GM21447 (cell line): ENCODE measurements at regions not wholly inside any gene's neighbourhood (a gene's known extent, or its start where the extent isn't known, plus 50 kb on each side); places are given as distances from the start of the nearest gene placed in this dataset.

Experiments used
- ATAC-seq: cut with Tn5 transposase; IDR thresholded peaks from one replicate; pipeline ENCODE4 v1.9.1; 2021; ENCODE audit not compliant: unreplicated experiment

GRCh38 chr3:83513051-83513450 lies 1445.7 kb upstream of the CADM2 start:
- no peak for ATAC-seq

DNA sequence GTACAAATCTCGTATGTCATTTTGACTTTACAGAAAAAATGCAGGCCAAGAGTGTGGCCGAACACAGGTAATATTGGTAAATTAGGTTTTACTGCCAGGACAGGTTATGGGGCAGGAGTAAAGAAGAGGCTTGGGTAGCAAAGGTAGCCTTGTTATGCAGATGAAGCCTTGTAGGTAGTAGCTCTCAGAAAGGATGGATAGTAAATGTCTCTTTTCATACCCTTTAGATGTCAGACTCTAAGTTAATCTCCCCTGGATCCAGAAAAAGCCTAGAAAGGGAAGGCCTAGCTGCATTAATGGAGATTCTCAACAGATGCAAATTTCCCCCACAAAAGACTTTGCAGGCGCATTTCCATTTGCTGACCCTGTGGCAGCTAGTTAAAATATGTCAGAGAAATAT lies 1445.1 kb upstream of the CADM2 start:
- ATAC-seq = no peak

- no peak for ATAC-seq
Measured at GRCh38 chr3:83514130-83514914, 1444.5 kb upstream of the CADM2 start.

- no peak for ATAC-seq
Measured at GRCh38 chr3:83515123-83515522, 1443.7 kb upstream of the CADM2 start.

- ATAC-seq = peak; percentile 57
Measured at GRCh38 chr3:83523470-83524073, 1435.2 kb upstream of the CADM2 start.

- ATAC-seq = no peak
Measured at GRCh38 chr3:83524901-83525300, 1433.9 kb upstream of the CADM2 start.

DNA sequence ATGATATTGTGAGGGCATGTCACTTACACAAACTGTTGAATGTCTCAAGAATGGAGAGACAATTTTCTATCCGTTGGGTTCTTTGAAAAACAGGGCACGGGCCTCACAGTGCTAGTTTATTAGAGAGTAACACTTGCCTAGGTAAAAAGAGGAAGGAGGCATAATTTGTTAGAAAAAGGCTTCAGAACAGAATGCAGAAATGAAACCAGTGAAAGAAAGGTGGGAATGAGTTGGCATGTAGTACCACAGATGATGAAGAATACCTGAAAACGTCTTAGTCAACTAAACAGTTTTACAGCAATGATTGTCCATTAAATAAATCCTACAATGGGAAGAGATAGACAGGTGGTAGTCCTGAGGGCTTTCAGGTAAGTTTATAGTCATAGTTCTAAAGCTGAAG lies 1399.7 kb upstream of the CADM2 start:
- ATAC-seq = no peak

- no peak for ATAC-seq
Measured at GRCh38 chr3:83567935-83568334, 1390.9 kb upstream of the CADM2 start.

GRCh38 chr3:83581546-83581945 lies 1377.2 kb upstream of the CADM2 start:
- no peak for ATAC-seq

DNA sequence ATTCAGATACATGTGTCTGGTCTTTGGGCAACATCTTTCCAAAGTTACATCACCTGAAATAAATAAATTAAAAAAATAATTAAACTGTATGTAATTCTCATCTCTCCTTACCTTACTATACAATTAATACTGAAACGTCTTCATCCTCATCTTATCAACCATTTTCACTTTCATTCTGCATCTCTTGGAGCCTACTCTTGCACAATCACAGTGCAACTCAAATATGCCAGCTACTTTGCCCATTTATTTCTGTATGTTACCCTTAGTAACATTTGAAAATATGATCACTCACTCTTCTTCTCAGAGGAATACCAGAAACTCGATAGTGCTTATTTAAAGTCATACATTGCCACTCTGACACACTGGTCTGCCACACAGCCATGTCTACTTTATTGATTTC lies 1357.1 kb upstream of the CADM2 start:
- no peak for ATAC-seq

DNA sequence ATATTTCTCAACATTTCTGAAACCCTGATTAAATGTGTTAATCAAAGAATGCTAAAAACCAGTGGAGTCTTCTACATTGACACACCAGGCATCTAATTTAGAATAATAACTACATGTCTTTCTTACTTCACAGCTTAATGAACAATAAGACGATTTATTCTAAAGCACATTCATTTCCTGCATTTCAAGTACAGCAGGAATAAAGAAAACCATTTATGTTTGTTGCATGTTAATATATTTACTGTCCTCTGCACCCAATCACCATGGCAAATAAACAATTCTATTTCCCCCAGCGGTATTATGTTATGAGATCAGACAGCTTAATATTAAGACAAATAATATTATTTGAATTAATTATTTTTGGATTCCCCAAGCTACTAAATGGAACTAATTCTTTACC lies 1336.3 kb upstream of the CADM2 start:
- no peak for ATAC-seq

DNA sequence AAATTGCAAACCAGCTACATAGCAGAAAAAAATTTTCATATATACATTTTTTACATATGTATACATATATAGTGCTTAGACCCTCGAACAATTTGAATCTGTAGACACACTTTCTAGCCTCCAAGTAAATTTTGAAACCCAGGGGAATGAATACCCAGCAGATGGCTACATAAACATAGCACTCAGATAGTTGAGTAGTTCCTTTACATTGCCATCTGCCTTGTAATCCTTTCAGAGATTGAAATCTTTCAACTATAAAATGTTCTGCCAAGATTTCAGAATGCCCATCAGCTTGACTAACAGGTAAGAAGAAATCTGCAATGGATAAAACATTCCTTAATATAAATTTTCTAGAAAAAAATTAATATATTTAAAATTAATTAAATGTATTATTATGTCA lies 1333.5 kb upstream of the CADM2 start:
- ATAC-seq = no peak

DNA sequence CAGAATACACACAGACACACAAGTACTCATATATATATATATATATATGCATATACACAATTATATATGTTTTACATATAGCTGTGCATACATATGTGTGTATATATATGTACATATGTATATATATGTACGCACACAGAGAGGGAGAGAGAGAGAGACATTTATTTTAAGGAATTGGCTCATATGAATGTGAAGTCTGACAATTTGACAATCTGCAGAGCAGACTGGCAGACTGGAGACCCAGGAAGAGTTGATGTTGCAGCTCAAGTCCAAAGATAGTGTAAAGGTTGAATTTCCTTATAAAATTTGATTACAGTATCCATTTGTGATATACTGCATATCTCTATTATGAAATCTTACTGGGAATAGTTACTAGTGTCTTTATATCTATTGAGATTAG lies 1330.3 kb upstream of the CADM2 start:
- no peak for ATAC-seq

GRCh38 chr3:83632526-83632925 lies 1326.3 kb upstream of the CADM2 start:
- no peak for ATAC-seq

GRCh38 chr3:83633758-83634157 lies 1325.0 kb upstream of the CADM2 start:
- ATAC-seq = no peak

DNA sequence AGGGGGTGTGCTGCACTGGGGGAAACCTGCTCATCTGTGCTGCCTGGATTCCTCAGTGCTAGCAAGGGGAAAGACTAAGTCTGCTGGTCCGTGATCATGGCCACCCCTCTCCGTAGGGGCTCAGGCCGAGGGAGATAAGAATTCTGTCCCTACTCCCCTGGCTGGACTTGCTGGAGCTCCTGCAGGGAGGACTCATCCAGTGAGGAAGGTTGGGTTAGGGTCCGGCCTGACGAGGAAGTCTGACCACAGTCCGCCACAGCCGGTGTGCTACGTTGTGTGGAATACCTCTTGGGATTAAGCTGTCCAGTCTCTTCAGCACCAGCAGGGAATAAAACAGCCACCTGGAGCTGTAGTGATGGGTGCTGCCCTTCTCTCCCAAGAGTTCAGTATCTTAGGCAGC lies 1309.1 kb upstream of the CADM2 start:
- ATAC-seq = no peak

DNA sequence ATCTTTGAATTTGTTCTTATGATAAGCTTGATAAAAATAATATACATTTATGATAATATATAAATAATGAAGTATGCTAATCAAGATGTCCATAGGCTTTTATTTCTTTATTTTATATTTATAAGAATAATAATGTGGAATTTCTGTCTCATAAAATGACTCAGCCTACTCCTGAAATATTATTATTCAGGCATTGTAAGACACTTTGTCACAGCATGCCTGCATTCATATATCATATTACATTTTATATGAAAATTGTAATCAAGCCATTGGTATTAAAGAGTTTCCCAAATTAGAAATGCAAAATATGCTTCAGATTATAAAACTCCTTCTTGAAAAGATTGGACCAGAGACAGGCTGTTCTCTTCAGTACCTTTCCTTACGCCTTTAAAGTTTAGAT lies 1303.7 kb upstream of the CADM2 start:
- no peak for ATAC-seq

DNA sequence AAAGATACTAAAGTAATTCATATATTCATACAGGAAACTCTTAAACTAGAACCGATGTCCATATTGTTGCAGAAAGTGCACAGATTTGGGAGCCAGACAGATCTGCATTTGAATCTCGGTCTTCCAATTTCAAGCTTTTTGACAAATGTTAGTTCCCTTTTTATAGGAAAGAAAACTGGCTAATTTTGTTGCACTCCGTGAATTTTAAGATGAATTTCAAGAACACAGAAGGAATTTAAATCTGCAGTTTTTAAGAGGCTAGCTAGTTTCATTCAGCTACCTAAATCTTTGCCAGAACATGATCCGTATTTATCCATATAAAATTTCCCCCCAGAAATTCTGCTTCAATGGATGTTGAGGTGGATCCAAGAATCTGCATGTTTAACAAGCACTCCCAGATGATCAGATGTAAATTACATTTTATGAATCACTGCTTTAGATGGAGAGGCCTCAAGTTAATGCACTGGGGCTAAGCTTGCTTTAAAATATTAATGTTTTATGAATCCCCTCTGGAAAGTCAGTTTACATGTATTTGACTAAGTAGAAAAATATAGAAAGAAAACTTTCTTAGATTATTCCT lies 1296.3 kb upstream of the CADM2 start:
- no peak for ATAC-seq

DNA sequence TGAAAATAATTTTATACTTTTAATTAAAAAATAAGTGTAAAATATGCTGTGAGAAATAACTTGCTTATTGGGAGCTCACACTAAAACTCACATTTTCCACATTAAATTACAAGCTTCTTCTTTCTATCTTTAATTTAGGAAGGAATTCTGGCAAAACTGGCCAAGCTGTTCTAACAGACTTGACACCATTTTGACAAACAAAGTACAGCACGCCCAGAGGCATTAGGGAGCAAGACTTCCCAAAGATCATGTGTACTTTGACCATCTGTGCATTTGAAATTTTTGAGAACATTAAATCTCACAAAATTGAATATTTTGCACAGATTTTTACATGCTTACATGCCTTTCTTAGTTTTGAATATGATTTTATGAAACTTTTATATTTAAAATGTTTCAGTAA lies 1288.4 kb upstream of the CADM2 start:
- no peak for ATAC-seq

GRCh38 chr3:83683937-83684598 lies 1274.7 kb upstream of the CADM2 start:
- no peak for ATAC-seq

- no peak for ATAC-seq
Measured at GRCh38 chr3:83706669-83707068, 1252.1 kb upstream of the CADM2 start.

DNA sequence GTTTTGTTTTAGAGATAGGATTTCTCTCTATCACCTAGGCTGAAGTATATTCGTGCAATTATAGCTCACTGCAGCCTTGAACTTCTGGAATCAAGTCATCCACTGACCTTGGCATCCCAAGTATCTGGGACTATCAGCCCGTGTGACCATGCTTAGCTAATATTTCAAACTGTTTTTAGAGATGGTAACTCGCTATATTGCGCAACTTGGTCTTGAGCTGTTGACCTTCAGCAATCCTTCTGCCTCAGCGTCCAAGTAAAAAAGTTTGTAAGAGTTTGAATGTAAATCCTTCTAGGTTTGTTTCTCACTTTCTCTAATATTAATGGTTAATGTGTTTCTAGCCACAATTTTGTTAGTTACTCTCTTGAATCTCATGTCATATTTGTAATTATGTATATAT lies 1243.5 kb upstream of the CADM2 start:
- ATAC-seq = no peak
